ENCODE measurements at regions not wholly inside any gene's neighbourhood (a gene's known extent, or its start where the extent isn't known, plus 50 kb on each side); places are given as distances from the start of the nearest gene placed in this dataset.

- Histone ChIP-seq H3K18ac (ENCODE audit: low read depth, low read length) (no peak overlapping the region), H2AFZ (replicated peaks; ENCODE audit: low read length, poor library complexity) (no peak overlapping the region), H3K4me2 (ENCODE audit: low read depth, low read length) (no peak overlapping the region), H3K23ac (ENCODE audit: low read depth, low read length) (no peak overlapping the region), H2AK5ac (ENCODE audit: low read depth, low read length) (no peak overlapping the region), H3K36me3 (ENCODE audit: control insufficient read depth, insufficient read depth, low read length) (no peaks in the 10 kb centered on the region), H3K9me1 (ENCODE audit: insufficient read depth, low read length) (no peaks in the 10 kb centered on the region), H4K20me1 (ENCODE audit: insufficient read depth, low read length) (no peaks in the 10 kb centered on the region), H3K4me1 (ENCODE audit: control insufficient read depth, insufficient read depth, low read length) (no peaks in the 10 kb centered on the region), H3K79me1 (ENCODE audit: low read depth in 1 of 2, low read length in 2 of 2) (no peaks in the 10 kb centered on the region), H3K9ac (ENCODE audit: low read depth, low read length) (no peak overlapping the region), H3K4ac (ENCODE audit: low read depth, low read length) (no peak overlapping the region), H3K56ac (ENCODE audit: extremely low read depth, insufficient read depth, low read length) (no peak overlapping the region), H4K5ac (ENCODE audit: low read depth, low read length) (no peak overlapping the region), H3K27ac (ENCODE audit: insufficient read depth, low read length) (no peak overlapping the region), H2AK9ac (replicated peaks; ENCODE audit: low read depth, low read length, poor library complexity) (no peak overlapping the region), H3K9me3 (ENCODE audit: control insufficient read depth, insufficient read depth, low read length) (peaks cover 4% of the 10 kb centered on the region), H2BK15ac (ENCODE audit: low read depth, low read length) (no peak overlapping the region), H4K8ac (ENCODE audit: low read depth in 2 of 2, low read length in 2 of 2) (no peak overlapping the region), H4K91ac (ENCODE audit: insufficient read depth, low read depth, low read length) (no peak overlapping the region), H2BK20ac (ENCODE audit: low read depth, low read length) (no peak overlapping the region), H2BK5ac (ENCODE audit: low read depth, low read length, poor library complexity, severe bottlenecking) (no peak overlapping the region), H3K4me3 (ENCODE audit: insufficient read depth, low read depth, low read length) (no peak overlapping the region), H3K14ac (replicated peaks; ENCODE audit: low read depth, low read length) (no peak overlapping the region), H2BK120ac (ENCODE audit: low read depth, low read length) (no peak overlapping the region), H3K27me3 (ENCODE audit: control insufficient read depth, insufficient read depth, low read length) (no peaks in the 10 kb centered on the region)
- TF ChIP-seq CEBPB (IDR thresholded peaks at IDR 0.05; ENCODE audit: low read depth, low read length) (no peak), MAFK (IDR thresholded peaks at IDR 0.05; ENCODE audit: low read depth, low read length) (no peak), FOS (IDR thresholded peaks at IDR 0.05; ENCODE audit: low read depth, low read length) (no peak), CHD1 (IDR thresholded peaks at IDR 0.05; ENCODE audit: low read depth, low read length) (no peak), BHLHE40 (IDR thresholded peaks at IDR 0.05; ENCODE audit: low read depth, low read length) (no peak), USF2 (IDR thresholded peaks at IDR 0.05; ENCODE audit: low read depth, low read length) (no peak), SMC3 (IDR thresholded peaks at IDR 0.05; ENCODE audit: low read depth, low read length) (no peak), NFE2L2 (IDR thresholded peaks at IDR 0.05; ENCODE audit: low read depth, low read length) (no peak), POLR2A (IDR thresholded peaks at IDR 0.05; ENCODE audit: low read depth, low read length) (no peak), RAD21 (IDR thresholded peaks at IDR 0.05; ENCODE audit: low read length) (no peak), RCOR1 (IDR thresholded peaks at IDR 0.05; ENCODE audit: insufficient replicate concordance, low read length) (no peak), MAZ (IDR thresholded peaks at IDR 0.05; ENCODE audit: borderline replicate concordance, low read depth, low read length) (no peak), MXI1 (IDR thresholded peaks at IDR 0.05; ENCODE audit: borderline replicate concordance, low read depth, low read length) (no peak)
- TF ChIP-seq, protein P1, sequence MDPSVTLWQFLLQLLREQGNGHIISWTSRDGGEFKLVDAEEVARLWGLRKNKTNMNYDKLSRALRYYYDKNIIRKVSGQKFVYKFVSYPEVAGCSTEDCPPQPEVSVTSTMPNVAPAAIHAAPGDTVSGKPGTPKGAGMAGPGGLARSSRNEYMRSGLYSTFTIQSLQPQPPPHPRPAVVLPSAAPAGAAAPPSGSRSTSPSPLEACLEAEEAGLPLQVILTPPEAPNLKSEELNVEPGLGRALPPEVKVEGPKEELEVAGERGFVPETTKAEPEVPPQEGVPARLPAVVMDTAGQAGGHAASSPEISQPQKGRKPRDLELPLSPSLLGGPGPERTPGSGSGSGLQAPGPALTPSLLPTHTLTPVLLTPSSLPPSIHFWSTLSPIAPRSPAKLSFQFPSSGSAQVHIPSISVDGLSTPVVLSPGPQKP (IDR thresholded peaks at IDR 0.05; ENCODE audit: borderline replicate concordance, low read depth, low read length): no peak
- dilution Hi-C loops (cut with HindIII; ENCODE audit: low sequenced_read_pairs, unreplicated experiment) (no loop called here), in situ Hi-C loops (cut with MboI; ENCODE audit: low sequenced_read_pairs) (no loop called here), intact Hi-C loops (cut with micrococcal nuclease) (no loop called here)
- DNase-seq (no peak), ATAC-seq (ENCODE audit: low read depth) (no peak)
- BruUV-seq (replicated peaks): no TSS peak
- ChIA-PET POLR2A (ENCODE audit: unreplicated experiment) (no interaction called here), CTCF (interaction anchor here (0.8 kb wide), 2 partner anchors 54 to 1819 kb away, joined by 3 read pairs; no protein-coding TSS in a partner anchor)
Observed at GRCh38 chr5:155530046-155530445, 516.5 kb downstream of the KIF4B start.
